NCI-H69 (cell line): ENCODE measurements at regions not wholly inside any gene's neighbourhood (a gene's known extent, or its start where the extent isn't known, plus 50 kb on each side); places are given as distances from the start of the nearest gene placed in this dataset.
A peak's percentile ranks its signal among the peaks of the same experiment; 100 is the strongest.

Source experiments
- DNase-seq: peaks from one replicate; lab custom pipeline; 2025; lab: John Stamatoyannopoulos, UW

GRCh38 chr6:134866563-134866962 lies 83.3 kb downstream of the ALDH8A1 start:
- no peak for DNase-seq

GRCh38 chr6:134864558-134864957 lies 85.3 kb downstream of the ALDH8A1 start:
- no peak for DNase-seq

GRCh38 chr6:134863763-134864510 lies 86.0 kb downstream of the ALDH8A1 start:
- DNase-seq, result peak; percentile 29

GRCh38 chr6:134854366-134854765 lies 95.5 kb downstream of the ALDH8A1 start:
- DNase-seq, result peak; percentile 44

- no peak for DNase-seq
Measured at GRCh38 chr6:134853111-134854055, 96.5 kb downstream of the ALDH8A1 start.

GRCh38 chr6:134851548-134851947 lies 98.4 kb downstream of the ALDH8A1 start:
- DNase-seq, result no peak

GRCh38 chr6:134850721-134851305 lies 99.1 kb downstream of the ALDH8A1 start:
- no peak for DNase-seq

GRCh38 chr6:134849920-134850447 lies 99.9 kb downstream of the ALDH8A1 start:
- peak; percentile 19 for DNase-seq

- DNase-seq, result no peak
Measured at GRCh38 chr6:134848076-134848475, 101.8 kb downstream of the ALDH8A1 start.

GRCh38 chr6:134846865-134847264 lies 103.0 kb downstream of the ALDH8A1 start:
- DNase-seq, result no peak

- no peak for DNase-seq
Measured at GRCh38 chr6:134846031-134846430, 103.9 kb downstream of the ALDH8A1 start.

GRCh38 chr6:134844120-134844519 lies 105.8 kb downstream of the ALDH8A1 start:
- DNase-seq, result no peak

GRCh38 chr6:134840086-134840867 lies 109.6 kb downstream of the ALDH8A1 start:
- DNase-seq, result no peak

- DNase-seq, result peak; percentile 37
Measured at GRCh38 chr6:134835993-134836392, 113.9 kb downstream of the ALDH8A1 start.

GRCh38 chr6:134830940-134831339 lies 119.0 kb downstream of the ALDH8A1 start:
- DNase-seq, result peak; percentile 84

GRCh38 chr6:134830194-134830593 lies 119.7 kb downstream of the ALDH8A1 start:
- DNase-seq, result no peak

- no peak for DNase-seq
Measured at GRCh38 chr6:134828641-134829040, 121.3 kb downstream of the ALDH8A1 start.

- DNase-seq, result no peak
Measured at GRCh38 chr6:134826889-134827737, 122.8 kb downstream of the ALDH8A1 start.

- no peak for DNase-seq
Measured at GRCh38 chr6:134823710-134824034, 126.2 kb downstream of the ALDH8A1 start.

- peak; percentile 89 for DNase-seq
Measured at GRCh38 chr6:134822920-134823709, 126.8 kb downstream of the ALDH8A1 start.
